ENCODE measurements at regions not wholly inside any gene's neighbourhood (a gene's known extent, or its start where the extent isn't known, plus 50 kb on each side); places are given as distances from the start of the nearest gene placed in this dataset.

GRCh38 chr7:96484091-96484490 lies 162.2 kb upstream of the SLC25A13 start:
- Histone ChIP-seq H3K27ac (ENCODE audit: low read length) (no peak overlapping the region), H3K27me3 (ENCODE audit: low read depth, low read length) (no peaks in the 10 kb centered on the region), H3K36me3 (ENCODE audit: control insufficient read depth in 1 of 2, insufficient read depth in 2 of 2, low read length in 2 of 2) (no peaks in the 10 kb centered on the region), H3K4me1 (ENCODE audit: control insufficient read depth in 1 of 2, insufficient read depth in 2 of 2, low read length in 2 of 2) (no peaks in the 10 kb centered on the region), H3K4me3 (ENCODE audit: low read depth in 1 of 2, low read length in 2 of 2) (no peak overlapping the region), H3K9me3 (ENCODE audit: control insufficient read depth in 1 of 2, low read length in 2 of 2) (no peaks in the 10 kb centered on the region)

DNA sequence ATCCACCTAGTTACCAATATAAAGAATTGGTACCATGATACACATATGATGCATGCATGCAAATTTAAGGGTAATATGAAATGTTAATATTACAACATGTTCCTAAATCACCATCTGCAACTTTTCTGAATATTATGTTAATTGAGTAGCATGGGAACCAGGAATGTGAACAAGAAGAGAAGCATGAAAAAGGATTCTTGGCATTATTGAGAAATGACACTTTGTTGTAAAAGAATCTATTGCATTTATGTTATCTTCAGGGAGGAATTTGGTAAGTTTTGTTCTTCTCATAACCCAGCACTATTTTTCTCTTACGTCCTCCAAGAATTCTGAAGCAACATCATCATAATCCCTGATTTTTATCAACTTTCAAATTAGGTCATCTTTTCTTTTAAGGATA lies 159.9 kb upstream of the SLC25A13 start:
- Histone ChIP-seq H3K36me3 (ENCODE audit: control insufficient read depth in 1 of 2, insufficient read depth in 2 of 2, low read length in 2 of 2) (no peaks in the 10 kb centered on the region), H3K4me3 (ENCODE audit: low read depth in 1 of 2, low read length in 2 of 2) (no peak overlapping the region), H3K4me1 (ENCODE audit: control insufficient read depth in 1 of 2, insufficient read depth in 2 of 2, low read length in 2 of 2) (no peaks in the 10 kb centered on the region), H3K27me3 (ENCODE audit: low read depth, low read length) (no peaks in the 10 kb centered on the region), H3K9me3 (ENCODE audit: control insufficient read depth in 1 of 2, low read length in 2 of 2) (no peaks in the 10 kb centered on the region), H3K27ac (ENCODE audit: low read length) (no peak overlapping the region)

DNA sequence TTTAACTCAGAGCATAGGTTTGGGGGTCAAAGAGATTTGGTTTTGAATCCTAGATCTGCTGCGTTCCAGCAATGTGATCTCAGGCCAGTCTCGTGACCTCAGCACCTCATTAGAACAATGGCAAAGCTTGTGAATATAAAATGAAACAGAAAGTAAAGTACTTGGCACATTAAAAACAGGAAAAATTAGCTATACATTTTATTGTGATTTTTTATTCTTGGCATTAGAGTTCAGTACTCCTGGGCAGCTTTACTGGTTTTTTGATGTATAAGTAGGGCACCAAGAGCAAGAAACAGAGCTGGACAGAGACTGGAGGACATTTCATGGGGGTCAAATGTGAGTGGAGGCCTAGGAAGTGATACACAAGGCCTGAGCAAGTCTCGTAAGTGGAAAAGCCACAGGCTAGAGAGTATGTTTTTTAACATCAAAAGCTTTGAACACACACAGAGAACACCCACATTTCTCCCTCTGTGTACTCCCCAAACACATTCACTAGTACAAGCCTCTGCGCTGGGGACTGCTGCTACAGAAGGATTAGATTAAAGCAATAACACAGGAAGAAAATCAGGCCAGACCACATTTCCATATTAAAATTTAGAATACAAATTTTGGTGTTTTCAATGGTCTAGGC lies 157.2 kb upstream of the SLC25A13 start:
- Histone ChIP-seq H3K4me1 (ENCODE audit: control insufficient read depth in 1 of 2, insufficient read depth in 2 of 2, low read length in 2 of 2) (no peaks in the 10 kb centered on the region), H3K9me3 (ENCODE audit: control insufficient read depth in 1 of 2, low read length in 2 of 2) (no peaks in the 10 kb centered on the region), H3K27me3 (ENCODE audit: low read depth, low read length) (no peaks in the 10 kb centered on the region), H3K4me3 (ENCODE audit: low read depth in 1 of 2, low read length in 2 of 2) (peak overlapping the region in 1 of 2 donors; percentile 7), H3K36me3 (ENCODE audit: control insufficient read depth in 1 of 2, insufficient read depth in 2 of 2, low read length in 2 of 2) (no peaks in the 10 kb centered on the region), H3K27ac (ENCODE audit: low read length) (no peak overlapping the region)

- Histone ChIP-seq H3K27ac (ENCODE audit: low read length) (no peak overlapping the region), H3K4me3 (ENCODE audit: low read depth in 1 of 2, low read length in 2 of 2) (no peak overlapping the region), H3K9me3 (ENCODE audit: control insufficient read depth in 1 of 2, low read length in 2 of 2) (peaks cover 0 to 2% of the 10 kb centered on the region in 2 donors)
These were observed 149.7 kb upstream of the SLC25A13 start for GRCh38 chr7:96471606-96472005.

DNA sequence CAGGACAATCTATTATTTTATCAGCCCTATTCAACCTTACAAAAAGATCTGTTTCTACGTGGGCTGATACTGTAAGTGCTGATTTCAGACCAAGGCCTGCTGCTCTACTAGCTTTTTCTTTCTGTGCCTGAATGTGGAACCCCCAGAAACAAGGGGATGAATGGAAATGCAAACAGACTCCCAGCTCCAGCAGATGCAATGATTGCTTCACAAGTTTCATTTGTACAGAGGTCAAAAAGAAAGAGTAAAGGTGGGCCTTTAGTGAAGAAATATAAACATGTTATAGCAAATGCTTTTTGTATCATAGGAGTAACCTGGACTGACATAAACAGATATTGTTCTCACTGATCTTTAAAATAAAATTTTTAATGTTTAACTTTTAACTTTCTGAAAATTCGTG lies 130.2 kb upstream of the SLC25A13 start:
- Histone ChIP-seq H3K27ac (ENCODE audit: low read length) (no peak overlapping the region), H3K27me3 (ENCODE audit: low read depth, low read length) (no peaks in the 10 kb centered on the region), H3K9me3 (ENCODE audit: control insufficient read depth in 1 of 2, low read length in 2 of 2) (no peaks in the 10 kb centered on the region), H3K4me3 (ENCODE audit: low read depth in 1 of 2, low read length in 2 of 2) (no peak overlapping the region), H3K4me1 (ENCODE audit: control insufficient read depth in 1 of 2, insufficient read depth in 2 of 2, low read length in 2 of 2) (no peaks in the 10 kb centered on the region), H3K36me3 (ENCODE audit: control insufficient read depth in 1 of 2, insufficient read depth in 2 of 2, low read length in 2 of 2) (no peaks in the 10 kb centered on the region)

More at GRCh38 chr7:96471606-96472005, 149.7 kb upstream of the SLC25A13 start:
- no peaks in the 10 kb centered on the region for H3K27me3 ChIP-seq (ENCODE audit: low read depth, low read length)
- no peaks in the 10 kb centered on the region for H3K4me1 ChIP-seq (ENCODE audit: control insufficient read depth in 1 of 2, insufficient read depth in 2 of 2, low read length in 2 of 2)
- no peaks in the 10 kb centered on the region for H3K36me3 ChIP-seq (ENCODE audit: control insufficient read depth in 1 of 2, insufficient read depth in 2 of 2, low read length in 2 of 2)

DNA sequence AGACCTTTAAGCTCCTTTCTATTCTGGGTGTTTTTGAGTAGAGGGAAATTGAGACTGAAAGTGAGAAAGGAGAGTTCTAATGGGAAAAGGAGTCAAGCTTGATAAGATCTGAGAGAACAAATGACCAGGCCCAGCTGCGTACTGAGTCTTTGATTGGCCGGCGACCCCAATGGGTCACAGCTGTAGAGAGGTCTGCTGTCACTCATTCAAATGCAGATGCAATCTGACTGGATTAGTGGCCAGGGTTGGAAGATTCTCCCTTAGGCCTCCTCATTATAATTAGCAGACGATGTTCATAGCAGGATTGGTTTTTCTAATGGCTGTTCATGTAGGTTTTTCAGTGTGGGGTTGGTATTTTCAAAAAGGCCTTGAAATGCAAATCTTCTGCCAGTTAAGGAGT lies 127.2 kb upstream of the SLC25A13 start:
- H3K4me1 ChIP-seq (ENCODE audit: control insufficient read depth in 1 of 2, insufficient read depth in 2 of 2, low read length in 2 of 2) = no peaks in the 10 kb centered on the region
- no peaks in the 10 kb centered on the region for H3K27me3 ChIP-seq (ENCODE audit: low read depth, low read length)
- H3K27ac ChIP-seq (ENCODE audit: low read length) = no peak overlapping the region
- no peak overlapping the region for H3K4me3 ChIP-seq (ENCODE audit: low read depth in 1 of 2, low read length in 2 of 2)
- H3K36me3 ChIP-seq (ENCODE audit: control insufficient read depth in 1 of 2, insufficient read depth in 2 of 2, low read length in 2 of 2) = no peaks in the 10 kb centered on the region
- no peaks in the 10 kb centered on the region for H3K9me3 ChIP-seq (ENCODE audit: control insufficient read depth in 1 of 2, low read length in 2 of 2)

- H3K9me3 ChIP-seq (ENCODE audit: control insufficient read depth in 1 of 2, low read length in 2 of 2) = no peaks in the 10 kb centered on the region
- no peak overlapping the region for H3K27ac ChIP-seq (ENCODE audit: low read length)
- no peak overlapping the region for H3K4me3 ChIP-seq (ENCODE audit: low read depth in 1 of 2, low read length in 2 of 2)
- no peaks in the 10 kb centered on the region for H3K36me3 ChIP-seq (ENCODE audit: control insufficient read depth in 1 of 2, insufficient read depth in 2 of 2, low read length in 2 of 2)
- H3K4me1 ChIP-seq (ENCODE audit: control insufficient read depth in 1 of 2, insufficient read depth in 2 of 2, low read length in 2 of 2) = no peaks in the 10 kb centered on the region
- H3K27me3 ChIP-seq (ENCODE audit: low read depth, low read length) = no peaks in the 10 kb centered on the region
These were observed 125.3 kb upstream of the SLC25A13 start for GRCh38 chr7:96447109-96447645.

GRCh38 chr7:96441436-96442084 lies 119.7 kb upstream of the SLC25A13 start:
- Histone ChIP-seq H3K27ac (ENCODE audit: low read length) (no peak overlapping the region), H3K27me3 (ENCODE audit: low read depth, low read length) (no peaks in the 10 kb centered on the region), H3K9me3 (ENCODE audit: control insufficient read depth in 1 of 2, low read length in 2 of 2) (no peaks in the 10 kb centered on the region), H3K4me3 (ENCODE audit: low read depth in 1 of 2, low read length in 2 of 2) (no peak overlapping the region), H3K4me1 (ENCODE audit: control insufficient read depth in 1 of 2, insufficient read depth in 2 of 2, low read length in 2 of 2) (no peaks in the 10 kb centered on the region), H3K36me3 (ENCODE audit: control insufficient read depth in 1 of 2, insufficient read depth in 2 of 2, low read length in 2 of 2) (no peaks in the 10 kb centered on the region)

- Histone ChIP-seq H3K4me3 (ENCODE audit: low read depth in 1 of 2, low read length in 2 of 2) (no peak overlapping the region), H3K9me3 (ENCODE audit: control insufficient read depth in 1 of 2, low read length in 2 of 2) (no peaks in the 10 kb centered on the region), H3K4me1 (ENCODE audit: control insufficient read depth in 1 of 2, insufficient read depth in 2 of 2, low read length in 2 of 2) (no peaks in the 10 kb centered on the region), H3K27ac (ENCODE audit: low read length) (no peak overlapping the region), H3K36me3 (ENCODE audit: control insufficient read depth in 1 of 2, insufficient read depth in 2 of 2, low read length in 2 of 2) (no peaks in the 10 kb centered on the region), H3K27me3 (ENCODE audit: low read depth, low read length) (no peaks in the 10 kb centered on the region)
These were observed 118.4 kb upstream of the SLC25A13 start for GRCh38 chr7:96440328-96440727.

- Histone ChIP-seq H3K27me3 (ENCODE audit: low read depth, low read length) (no peaks in the 10 kb centered on the region), H3K4me3 (ENCODE audit: low read depth in 1 of 2, low read length in 2 of 2) (no peak overlapping the region), H3K36me3 (ENCODE audit: control insufficient read depth in 1 of 2, insufficient read depth in 2 of 2, low read length in 2 of 2) (no peaks in the 10 kb centered on the region), H3K27ac (ENCODE audit: low read length) (no peak overlapping the region), H3K9me3 (ENCODE audit: control insufficient read depth in 1 of 2, low read length in 2 of 2) (no peaks in the 10 kb centered on the region), H3K4me1 (ENCODE audit: control insufficient read depth in 1 of 2, insufficient read depth in 2 of 2, low read length in 2 of 2) (no peaks in the 10 kb centered on the region)
These were observed 115.0 kb upstream of the SLC25A13 start for GRCh38 chr7:96436880-96437279.

DNA sequence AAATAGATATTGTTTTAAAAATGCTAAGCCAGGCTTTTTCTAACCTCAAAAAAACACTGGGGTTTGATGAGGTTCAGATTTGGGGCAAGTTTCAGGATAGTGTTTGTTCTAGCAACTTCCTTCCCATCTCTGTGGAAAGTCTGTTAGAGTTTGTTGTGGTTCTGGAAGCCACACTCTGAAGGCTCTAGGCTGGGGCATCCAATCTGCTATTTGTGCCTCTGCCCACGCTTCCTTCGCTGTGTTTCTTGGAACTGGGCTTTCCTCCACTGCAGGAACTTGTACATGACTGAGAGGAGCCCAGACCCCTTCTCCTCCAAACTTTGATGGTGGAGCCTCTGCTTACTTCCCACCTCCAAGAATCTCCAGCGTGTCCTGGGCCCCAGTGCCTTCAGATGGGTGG lies 108.5 kb upstream of the SLC25A13 start:
- no peaks in the 10 kb centered on the region for H3K9me3 ChIP-seq (ENCODE audit: control insufficient read depth in 1 of 2, low read length in 2 of 2)
- H3K36me3 ChIP-seq (ENCODE audit: control insufficient read depth in 1 of 2, insufficient read depth in 2 of 2, low read length in 2 of 2) = no peaks in the 10 kb centered on the region
- H3K4me1 ChIP-seq (ENCODE audit: control insufficient read depth in 1 of 2, insufficient read depth in 2 of 2, low read length in 2 of 2) = no peaks in the 10 kb centered on the region
- no peak overlapping the region for H3K27ac ChIP-seq (ENCODE audit: low read length)
- H3K27me3 ChIP-seq (ENCODE audit: low read depth, low read length) = no peaks in the 10 kb centered on the region
- H3K4me3 ChIP-seq (ENCODE audit: low read depth in 1 of 2, low read length in 2 of 2) = no peak overlapping the region

- H3K36me3 ChIP-seq (ENCODE audit: control insufficient read depth in 1 of 2, insufficient read depth in 2 of 2, low read length in 2 of 2) = no peaks in the 10 kb centered on the region
- no peak overlapping the region for H3K4me3 ChIP-seq (ENCODE audit: low read depth in 1 of 2, low read length in 2 of 2)
- no peaks in the 10 kb centered on the region for H3K4me1 ChIP-seq (ENCODE audit: control insufficient read depth in 1 of 2, insufficient read depth in 2 of 2, low read length in 2 of 2)
- no peaks in the 10 kb centered on the region for H3K27me3 ChIP-seq (ENCODE audit: low read depth, low read length)
- H3K27ac ChIP-seq (ENCODE audit: low read length) = no peak overlapping the region
- H3K9me3 ChIP-seq (ENCODE audit: control insufficient read depth in 1 of 2, low read length in 2 of 2) = no peaks in the 10 kb centered on the region
These were observed 105.2 kb upstream of the SLC25A13 start for GRCh38 chr7:96427143-96427542.

All from muscle layer of duodenum (tissue), 2 donors.